ENCODE measurements at regions not wholly inside any gene's neighbourhood (a gene's known extent, or its start where the extent isn't known, plus 50 kb on each side); places are given as distances from the start of the nearest gene placed in this dataset.

- TF ChIP-seq, protein P1, sequence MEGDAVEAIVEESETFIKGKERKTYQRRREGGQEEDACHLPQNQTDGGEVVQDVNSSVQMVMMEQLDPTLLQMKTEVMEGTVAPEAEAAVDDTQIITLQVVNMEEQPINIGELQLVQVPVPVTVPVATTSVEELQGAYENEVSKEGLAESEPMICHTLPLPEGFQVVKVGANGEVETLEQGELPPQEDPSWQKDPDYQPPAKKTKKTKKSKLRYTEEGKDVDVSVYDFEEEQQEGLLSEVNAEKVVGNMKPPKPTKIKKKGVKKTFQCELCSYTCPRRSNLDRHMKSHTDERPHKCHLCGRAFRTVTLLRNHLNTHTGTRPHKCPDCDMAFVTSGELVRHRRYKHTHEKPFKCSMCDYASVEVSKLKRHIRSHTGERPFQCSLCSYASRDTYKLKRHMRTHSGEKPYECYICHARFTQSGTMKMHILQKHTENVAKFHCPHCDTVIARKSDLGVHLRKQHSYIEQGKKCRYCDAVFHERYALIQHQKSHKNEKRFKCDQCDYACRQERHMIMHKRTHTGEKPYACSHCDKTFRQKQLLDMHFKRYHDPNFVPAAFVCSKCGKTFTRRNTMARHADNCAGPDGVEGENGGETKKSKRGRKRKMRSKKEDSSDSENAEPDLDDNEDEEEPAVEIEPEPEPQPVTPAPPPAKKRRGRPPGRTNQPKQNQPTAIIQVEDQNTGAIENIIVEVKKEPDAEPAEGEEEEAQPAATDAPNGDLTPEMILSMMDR (IDR thresholded peaks at IDR 0.05): no peak
- no peak for TF ChIP-seq POLR2AphosphoS5 (IDR thresholded peaks at IDR 0.05)
Observed at GRCh38 chr18:8980496-8980895, 122.0 kb upstream of the NDUFV2 start.

Measured in transverse colon (tissue), 4 donors.